NCI-H82 treated with DMSO at 0.1 percent for 48 hours (cell line): ENCODE measurements at regions not wholly inside any gene's neighbourhood (a gene's known extent, or its start where the extent isn't known, plus 50 kb on each side); places are given as distances from the start of the nearest gene placed in this dataset.

Experiments used
- DNase-seq: peaks from one replicate; lab custom pipeline; 2025; ENCODE audit not compliant: unreplicated experiment; lab: John Stamatoyannopoulos, UW

GRCh38 chr5:157925786-157926671 lies 67.1 kb upstream of the CLINT1 start:
- no peak for DNase-seq

GRCh38 chr5:157924931-157925729 lies 66.2 kb upstream of the CLINT1 start:
- DNase-seq = no peak

GRCh38 chr5:157924490-157924889 lies 65.5 kb upstream of the CLINT1 start:
- DNase-seq = no peak

GRCh38 chr5:157923765-157924164 lies 64.8 kb upstream of the CLINT1 start:
- DNase-seq = no peak

- no peak for DNase-seq
Measured at GRCh38 chr5:157922026-157922425, 63.1 kb upstream of the CLINT1 start.

- no peak for DNase-seq
Measured at GRCh38 chr5:157920828-157921170, 61.9 kb upstream of the CLINT1 start.

- no peak for DNase-seq
Measured at GRCh38 chr5:157918811-157919742, 60.1 kb upstream of the CLINT1 start.

- DNase-seq = peak; percentile 51
Measured at GRCh38 chr5:157917899-157918809, 59.2 kb upstream of the CLINT1 start.

GRCh38 chr5:157917491-157917890 lies 58.5 kb upstream of the CLINT1 start:
- no peak for DNase-seq

GRCh38 chr5:157915638-157916037 lies 56.7 kb upstream of the CLINT1 start:
- no peak for DNase-seq

GRCh38 chr5:157914151-157914788 lies 55.3 kb upstream of the CLINT1 start:
- no peak for DNase-seq

- peak; percentile 33 for DNase-seq
Measured at GRCh38 chr5:157913575-157913974, 54.6 kb upstream of the CLINT1 start.

GRCh38 chr5:157912621-157913325 lies 53.8 kb upstream of the CLINT1 start:
- no peak for DNase-seq

- no peak for DNase-seq
Measured at GRCh38 chr5:157911568-157911967, 52.6 kb upstream of the CLINT1 start.
